ENCODE measurements at regions not wholly inside any gene's neighbourhood (a gene's known extent, or its start where the extent isn't known, plus 50 kb on each side); places are given as distances from the start of the nearest gene placed in this dataset.

DNA sequence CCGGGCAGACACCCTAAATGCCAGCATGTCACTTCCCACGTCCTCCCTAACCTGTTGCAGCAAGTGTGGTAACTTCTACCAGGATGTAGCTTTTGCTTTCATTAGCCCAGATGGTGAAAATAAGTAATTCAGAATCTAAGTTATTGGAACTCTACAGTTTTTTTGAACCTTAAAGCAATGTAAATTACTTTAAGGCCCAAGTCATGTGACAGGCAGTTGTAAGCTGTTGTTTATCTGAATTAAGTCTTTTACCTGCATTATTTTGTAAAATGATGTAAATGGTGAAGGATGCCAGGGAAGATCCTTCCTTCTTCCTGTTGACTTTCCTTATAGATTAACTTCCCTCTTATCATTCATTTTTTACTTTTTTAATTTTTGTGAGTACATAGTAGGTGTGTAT lies 670.2 kb downstream of the SEMA5A start:
- ATAC-seq, result no peak
- TF ChIP-seq CSDC2 (CRISPR knock-in tag; IDR thresholded peaks at IDR 0.05) (no peak), ZNF70 (CRISPR knock-in tag; IDR thresholded peaks at IDR 0.05) (no peak), ESRRG (CRISPR knock-in tag; IDR thresholded peaks at IDR 0.05) (no peak), ZFP3 (CRISPR knock-in tag; IDR thresholded peaks at IDR 0.05) (no peak)
- TF ChIP-seq, protein P1, sequence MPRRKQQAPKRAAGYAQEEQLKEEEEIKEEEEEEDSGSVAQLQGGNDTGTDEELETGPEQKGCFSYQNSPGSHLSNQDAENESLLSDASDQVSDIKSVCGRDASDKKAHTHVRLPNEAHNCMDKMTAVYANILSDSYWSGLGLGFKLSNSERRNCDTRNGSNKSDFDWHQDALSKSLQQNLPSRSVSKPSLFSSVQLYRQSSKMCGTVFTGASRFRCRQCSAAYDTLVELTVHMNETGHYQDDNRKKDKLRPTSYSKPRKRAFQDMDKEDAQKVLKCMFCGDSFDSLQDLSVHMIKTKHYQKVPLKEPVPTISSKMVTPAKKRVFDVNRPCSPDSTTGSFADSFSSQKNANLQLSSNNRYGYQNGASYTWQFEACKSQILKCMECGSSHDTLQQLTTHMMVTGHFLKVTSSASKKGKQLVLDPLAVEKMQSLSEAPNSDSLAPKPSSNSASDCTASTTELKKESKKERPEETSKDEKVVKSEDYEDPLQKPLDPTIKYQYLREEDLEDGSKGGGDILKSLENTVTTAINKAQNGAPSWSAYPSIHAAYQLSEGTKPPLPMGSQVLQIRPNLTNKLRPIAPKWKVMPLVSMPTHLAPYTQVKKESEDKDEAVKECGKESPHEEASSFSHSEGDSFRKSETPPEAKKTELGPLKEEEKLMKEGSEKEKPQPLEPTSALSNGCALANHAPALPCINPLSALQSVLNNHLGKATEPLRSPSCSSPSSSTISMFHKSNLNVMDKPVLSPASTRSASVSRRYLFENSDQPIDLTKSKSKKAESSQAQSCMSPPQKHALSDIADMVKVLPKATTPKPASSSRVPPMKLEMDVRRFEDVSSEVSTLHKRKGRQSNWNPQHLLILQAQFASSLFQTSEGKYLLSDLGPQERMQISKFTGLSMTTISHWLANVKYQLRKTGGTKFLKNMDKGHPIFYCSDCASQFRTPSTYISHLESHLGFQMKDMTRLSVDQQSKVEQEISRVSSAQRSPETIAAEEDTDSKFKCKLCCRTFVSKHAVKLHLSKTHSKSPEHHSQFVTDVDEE (CRISPR knock-in tag; IDR thresholded peaks at IDR 0.05), result no peak

DNA sequence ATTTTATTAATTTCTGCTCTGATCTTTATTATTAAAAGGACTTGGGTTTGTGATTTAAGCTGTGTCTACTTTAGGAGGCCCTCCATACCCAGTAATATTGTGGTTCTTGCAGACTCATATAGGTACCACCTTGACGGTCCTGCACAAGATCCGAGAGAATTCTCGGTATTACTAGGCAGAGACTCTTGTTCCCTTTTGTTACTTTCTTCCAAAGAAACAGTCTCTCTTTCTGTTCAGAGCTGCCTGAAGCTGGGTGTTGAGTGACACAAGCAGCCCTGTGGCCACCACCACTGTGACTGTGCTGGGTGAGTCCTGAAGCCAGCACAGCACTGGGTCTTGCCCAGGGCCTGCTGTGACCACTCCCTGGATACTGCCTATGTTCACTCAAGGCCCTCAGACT lies 666.6 kb downstream of the SEMA5A start:
- TF ChIP-seq ZC3H10 (CRISPR knock-in tag; IDR thresholded peaks at IDR 0.05), result no peak
- no peak for TF ChIP-seq RARB (CRISPR knock-in tag; IDR thresholded peaks at IDR 0.05)
- no peak for TF ChIP-seq GLIS3 (CRISPR knock-in tag; IDR thresholded peaks at IDR 0.05)
- TF ChIP-seq, protein P1 (CRISPR knock-in tag; IDR thresholded peaks at IDR 0.05), result no peak
- no peak for TF ChIP-seq OSR1 (CRISPR knock-in tag; IDR thresholded peaks at IDR 0.05)
- TF ChIP-seq BACH2 (CRISPR knock-in tag; IDR thresholded peaks at IDR 0.05; ENCODE audit: borderline replicate concordance), result no peak
- TF ChIP-seq ARNTL (CRISPR knock-in tag; IDR thresholded peaks at IDR 0.05; ENCODE audit: borderline replicate concordance, low read depth), result no peak
- TF ChIP-seq TOX (CRISPR knock-in tag; IDR thresholded peaks at IDR 0.05; ENCODE audit: borderline replicate concordance), result no peak
- TF ChIP-seq ZNF70 (CRISPR knock-in tag; IDR thresholded peaks at IDR 0.05), result no peak
- TF ChIP-seq, protein P2, sequence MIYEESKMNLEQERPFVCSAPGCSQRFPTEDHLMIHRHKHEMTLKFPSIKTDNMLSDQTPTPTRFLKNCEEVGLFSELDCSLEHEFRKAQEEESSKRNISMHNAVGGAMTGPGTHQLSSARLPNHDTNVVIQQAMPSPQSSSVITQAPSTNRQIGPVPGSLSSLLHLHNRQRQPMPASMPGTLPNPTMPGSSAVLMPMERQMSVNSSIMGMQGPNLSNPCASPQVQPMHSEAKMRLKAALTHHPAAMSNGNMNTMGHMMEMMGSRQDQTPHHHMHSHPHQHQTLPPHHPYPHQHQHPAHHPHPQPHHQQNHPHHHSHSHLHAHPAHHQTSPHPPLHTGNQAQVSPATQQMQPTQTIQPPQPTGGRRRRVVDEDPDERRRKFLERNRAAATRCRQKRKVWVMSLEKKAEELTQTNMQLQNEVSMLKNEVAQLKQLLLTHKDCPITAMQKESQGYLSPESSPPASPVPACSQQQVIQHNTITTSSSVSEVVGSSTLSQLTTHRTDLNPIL (CRISPR knock-in tag; IDR thresholded peaks at IDR 0.05; ENCODE audit: low read depth), result no peak
- no peak for TF ChIP-seq TCF4 (CRISPR knock-in tag; IDR thresholded peaks at IDR 0.05; ENCODE audit: borderline replicate concordance)
- TF ChIP-seq ZFP30 (CRISPR knock-in tag; IDR thresholded peaks at IDR 0.05), result no peak
- no peak for TF ChIP-seq ZNF565 (CRISPR knock-in tag; conservative IDR thresholded peaks at IDR 0.05; ENCODE audit: low read depth)
- TF ChIP-seq ZFP3 (CRISPR knock-in tag; IDR thresholded peaks at IDR 0.05), result no peak
- no peak for ATAC-seq

DNA sequence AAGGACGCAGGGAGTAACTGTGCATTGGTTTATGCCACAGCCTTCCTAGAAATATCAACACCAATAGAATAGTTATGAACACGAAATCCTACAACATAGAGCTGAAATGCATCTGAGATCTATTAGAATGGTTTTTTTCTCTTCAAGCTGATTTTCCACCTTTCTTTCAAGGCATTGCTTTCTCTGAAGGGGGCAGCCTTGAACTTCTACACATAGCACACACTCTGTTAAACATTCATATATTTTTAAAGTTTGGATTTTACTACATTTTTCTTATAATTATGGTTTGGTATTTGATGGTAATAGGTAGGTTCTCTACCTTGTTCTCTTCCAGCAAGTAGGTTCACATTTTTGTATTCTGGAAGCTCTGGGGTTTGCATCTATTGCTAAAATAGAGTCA lies 661.8 kb downstream of the SEMA5A start:
- no peak for ATAC-seq

More for the DNA sequence above, 661.8 kb downstream of the SEMA5A start:
- TF ChIP-seq, protein P2 (CRISPR knock-in tag; IDR thresholded peaks at IDR 0.05; ENCODE audit: low read depth), result no peak
- no peak for TF ChIP-seq GLIS3 (CRISPR knock-in tag; IDR thresholded peaks at IDR 0.05)
- no peak for TF ChIP-seq ZNF8 (CRISPR knock-in tag; IDR thresholded peaks at IDR 0.05)
- no peak for TF ChIP-seq SNAI2 (CRISPR knock-in tag; IDR thresholded peaks at IDR 0.05)
- no peak for TF ChIP-seq OSR1 (CRISPR knock-in tag; IDR thresholded peaks at IDR 0.05)
- TF ChIP-seq, protein P3, sequence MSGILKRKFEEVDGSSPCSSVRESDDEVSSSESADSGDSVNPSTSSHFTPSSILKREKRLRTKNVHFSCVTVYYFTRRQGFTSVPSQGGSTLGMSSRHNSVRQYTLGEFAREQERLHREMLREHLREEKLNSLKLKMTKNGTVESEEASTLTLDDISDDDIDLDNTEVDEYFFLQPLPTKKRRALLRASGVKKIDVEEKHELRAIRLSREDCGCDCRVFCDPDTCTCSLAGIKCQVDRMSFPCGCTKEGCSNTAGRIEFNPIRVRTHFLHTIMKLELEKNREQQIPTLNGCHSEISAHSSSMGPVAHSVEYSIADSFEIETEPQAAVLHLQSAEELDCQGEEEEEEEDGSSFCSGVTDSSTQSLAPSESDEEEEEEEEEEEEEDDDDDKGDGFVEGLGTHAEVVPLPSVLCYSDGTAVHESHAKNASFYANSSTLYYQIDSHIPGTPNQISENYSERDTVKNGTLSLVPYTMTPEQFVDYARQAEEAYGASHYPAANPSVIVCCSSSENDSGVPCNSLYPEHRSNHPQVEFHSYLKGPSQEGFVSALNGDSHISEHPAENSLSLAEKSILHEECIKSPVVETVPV (CRISPR knock-in tag; IDR thresholded peaks at IDR 0.05), result no peak
- no peak for TF ChIP-seq ESRRG (CRISPR knock-in tag; IDR thresholded peaks at IDR 0.05)
- TF ChIP-seq, protein P4, sequence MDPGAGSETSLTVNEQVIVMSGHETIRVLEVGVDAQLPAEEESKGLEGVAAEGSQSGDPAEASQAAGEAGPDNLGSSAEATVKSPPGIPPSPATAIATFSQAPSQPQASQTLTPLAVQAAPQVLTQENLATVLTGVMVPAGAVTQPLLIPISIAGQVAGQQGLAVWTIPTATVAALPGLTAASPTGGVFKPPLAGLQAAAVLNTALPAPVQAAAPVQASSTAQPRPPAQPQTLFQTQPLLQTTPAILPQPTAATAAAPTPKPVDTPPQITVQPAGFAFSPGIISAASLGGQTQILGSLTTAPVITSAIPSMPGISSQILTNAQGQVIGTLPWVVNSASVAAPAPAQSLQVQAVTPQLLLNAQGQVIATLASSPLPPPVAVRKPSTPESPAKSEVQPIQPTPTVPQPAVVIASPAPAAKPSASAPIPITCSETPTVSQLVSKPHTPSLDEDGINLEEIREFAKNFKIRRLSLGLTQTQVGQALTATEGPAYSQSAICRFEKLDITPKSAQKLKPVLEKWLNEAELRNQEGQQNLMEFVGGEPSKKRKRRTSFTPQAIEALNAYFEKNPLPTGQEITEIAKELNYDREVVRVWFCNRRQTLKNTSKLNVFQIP (CRISPR knock-in tag; IDR thresholded peaks at IDR 0.05; ENCODE audit: borderline replicate concordance, low read depth), result no peak
- TF ChIP-seq ZFP3 (CRISPR knock-in tag; IDR thresholded peaks at IDR 0.05), result no peak

All from SK-N-SH treated with all-trans-retinoic acid at 6 μM for 48 hours (cell line).